ENCODE measurements at regions not wholly inside any gene's neighbourhood (a gene's known extent, or its start where the extent isn't known, plus 50 kb on each side); places are given as distances from the start of the nearest gene placed in this dataset.
"Not testable (repeated sequence)": the region's sequence is repeated elsewhere in the genome, so short reads cannot be mapped to it uniquely, and the experiment has no call there.

- Mint-ChIP-seq H3K27ac (no peak overlapping the region), H3K36me3 (ENCODE audit: low read depth) (no peaks in the 10 kb centered on the region), H3K27me3 (peaks cover 7% of the 10 kb centered on the region), H3K4me3 (no peak overlapping the region), H3K9me3 (no peaks in the 10 kb centered on the region), H3K4me1 (no peaks in the 10 kb centered on the region)
- no peak for ATAC-seq
- no peak for DNase-seq
These were observed 193.9 kb upstream of the ADRA1D start for GRCh38 chr20:4443016-4443415.

GRCh38 chr20:4441871-4442270, 192.8 kb upstream of the ADRA1D start:
- no peaks in the 10 kb centered on the region for H3K4me1 Mint-ChIP-seq
- H3K36me3 Mint-ChIP-seq (ENCODE audit: low read depth) = no peaks in the 10 kb centered on the region
- H3K27me3 Mint-ChIP-seq = peaks cover 7% of the 10 kb centered on the region
- H3K9me3 Mint-ChIP-seq = no peaks in the 10 kb centered on the region
- H3K4me3 Mint-ChIP-seq = no peak overlapping the region
- H3K27ac Mint-ChIP-seq = no peak overlapping the region
- ATAC-seq (no peak), DNase-seq (no peak)

GRCh38 chr20:4441191-4441590, 192.1 kb upstream of the ADRA1D start:
- no peaks in the 10 kb centered on the region for H3K9me3 Mint-ChIP-seq
- ATAC-seq (no peak), DNase-seq (no peak)
- no peaks in the 10 kb centered on the region for H3K36me3 Mint-ChIP-seq (ENCODE audit: low read depth)
- no peak overlapping the region for H3K27ac Mint-ChIP-seq
- H3K4me1 Mint-ChIP-seq = no peaks in the 10 kb centered on the region
- H3K27me3 Mint-ChIP-seq = peaks cover 5% of the 10 kb centered on the region
- H3K4me3 Mint-ChIP-seq = no peak overlapping the region

- no peak overlapping the region for H3K4me3 Mint-ChIP-seq
- no peak for ATAC-seq
- H3K27ac Mint-ChIP-seq = no peak overlapping the region
- no peak for DNase-seq
- H3K36me3 Mint-ChIP-seq (ENCODE audit: low read depth) = no peaks in the 10 kb centered on the region
- no peaks in the 10 kb centered on the region for H3K9me3 Mint-ChIP-seq
- H3K4me1 Mint-ChIP-seq = no peaks in the 10 kb centered on the region
- peaks cover 5% of the 10 kb centered on the region for H3K27me3 Mint-ChIP-seq
These were observed 190.4 kb upstream of the ADRA1D start for GRCh38 chr20:4439461-4439860.

GRCh38 chr20:4437131-4437530, 188.0 kb upstream of the ADRA1D start:
- H3K27me3 Mint-ChIP-seq = peaks cover 12% of the 10 kb centered on the region
- H3K4me1 Mint-ChIP-seq = no peaks in the 10 kb centered on the region
- H3K9me3 Mint-ChIP-seq = no peaks in the 10 kb centered on the region
- H3K27ac Mint-ChIP-seq = no peak overlapping the region
- H3K4me3 Mint-ChIP-seq = no peak overlapping the region
- DNase-seq (no peak), ATAC-seq (no peak)
- H3K36me3 Mint-ChIP-seq (ENCODE audit: low read depth) = no peaks in the 10 kb centered on the region

GRCh38 chr20:4435671-4436455, 186.8 kb upstream of the ADRA1D start:
- DNase-seq (no peak), ATAC-seq (no peak)
- no peaks in the 10 kb centered on the region for H3K36me3 Mint-ChIP-seq (ENCODE audit: low read depth)
- no peak overlapping the region for H3K4me3 Mint-ChIP-seq
- no peak overlapping the region for H3K27ac Mint-ChIP-seq
- no peaks in the 10 kb centered on the region for H3K4me1 Mint-ChIP-seq
- H3K9me3 Mint-ChIP-seq = no peaks in the 10 kb centered on the region
- H3K27me3 Mint-ChIP-seq = peaks cover 13% of the 10 kb centered on the region

- DNase-seq = no peak
- peaks cover 13% of the 10 kb centered on the region for H3K27me3 Mint-ChIP-seq
- H3K27ac Mint-ChIP-seq = no peak overlapping the region
- no peaks in the 10 kb centered on the region for H3K36me3 Mint-ChIP-seq (ENCODE audit: low read depth)
- no peaks in the 10 kb centered on the region for H3K9me3 Mint-ChIP-seq
- H3K4me3 Mint-ChIP-seq = no peak overlapping the region
- ATAC-seq = no peak
- H3K4me1 Mint-ChIP-seq = no peaks in the 10 kb centered on the region
These were observed 186.1 kb upstream of the ADRA1D start for GRCh38 chr20:4435225-4435624.

GRCh38 chr20:4434681-4435080, 185.6 kb upstream of the ADRA1D start:
- H3K27me3 Mint-ChIP-seq = peaks cover 13% of the 10 kb centered on the region
- H3K27ac Mint-ChIP-seq = no peak overlapping the region
- ATAC-seq (no peak), DNase-seq (no peak)
- no peak overlapping the region for H3K4me3 Mint-ChIP-seq
- no peaks in the 10 kb centered on the region for H3K4me1 Mint-ChIP-seq
- H3K9me3 Mint-ChIP-seq = no peaks in the 10 kb centered on the region
- H3K36me3 Mint-ChIP-seq (ENCODE audit: low read depth) = no peaks in the 10 kb centered on the region

- H3K4me3 Mint-ChIP-seq = no peak overlapping the region
- H3K27me3 Mint-ChIP-seq = peaks cover 13% of the 10 kb centered on the region
- no peak overlapping the region for H3K27ac Mint-ChIP-seq
- no peaks in the 10 kb centered on the region for H3K36me3 Mint-ChIP-seq (ENCODE audit: low read depth)
- no peak for ATAC-seq
- H3K9me3 Mint-ChIP-seq = no peaks in the 10 kb centered on the region
- DNase-seq = no peak
- H3K4me1 Mint-ChIP-seq = no peaks in the 10 kb centered on the region
These were observed 182.4 kb upstream of the ADRA1D start for GRCh38 chr20:4431446-4431845.

GRCh38 chr20:4430826-4431225, 181.7 kb upstream of the ADRA1D start:
- DNase-seq; H3K27ac Mint-ChIP-seq; H3K36me3 Mint-ChIP-seq (ENCODE audit: low read depth); H3K9me3 Mint-ChIP-seq; H3K4me3 Mint-ChIP-seq; ATAC-seq; H3K4me1 Mint-ChIP-seq: not testable (repeated sequence)
- H3K27me3 Mint-ChIP-seq = peaks cover 13% of the 10 kb centered on the region

GRCh38 chr20:4427940-4428586, 179.0 kb upstream of the ADRA1D start:
- Mint-ChIP-seq H3K9me3 (no peaks in the 10 kb centered on the region), H3K27me3 (peaks cover 11% of the 10 kb centered on the region), H3K4me1 (no peaks in the 10 kb centered on the region), H3K36me3 (ENCODE audit: low read depth) (no peaks in the 10 kb centered on the region), H3K4me3 (no peak overlapping the region), H3K27ac (no peak overlapping the region)
- no peak for ATAC-seq
- no peak for DNase-seq

- H3K36me3 Mint-ChIP-seq (ENCODE audit: low read depth) = no peaks in the 10 kb centered on the region
- H3K4me3 Mint-ChIP-seq = no peak overlapping the region
- no peaks in the 10 kb centered on the region for H3K4me1 Mint-ChIP-seq
- H3K9me3 Mint-ChIP-seq = no peaks in the 10 kb centered on the region
- H3K27me3 Mint-ChIP-seq = peaks cover 2% of the 10 kb centered on the region
- no peak for ATAC-seq
- no peak overlapping the region for H3K27ac Mint-ChIP-seq
- DNase-seq = no peak
These were observed 169.1 kb upstream of the ADRA1D start for GRCh38 chr20:4418141-4418540.

- ATAC-seq (no peak), DNase-seq (no peak)
- Mint-ChIP-seq H3K9me3 (no peaks in the 10 kb centered on the region), H3K4me3 (no peak overlapping the region), H3K27me3 (peaks cover under 1% of the 10 kb centered on the region), H3K36me3 (ENCODE audit: low read depth) (no peaks in the 10 kb centered on the region), H3K27ac (no peak overlapping the region), H3K4me1 (no peaks in the 10 kb centered on the region)
These were observed 166.2 kb upstream of the ADRA1D start for GRCh38 chr20:4415281-4415680.

- Mint-ChIP-seq H3K4me3 (no peak overlapping the region), H3K27ac (no peak overlapping the region)
These were observed 164.4 kb upstream of the ADRA1D start for GRCh38 chr20:4413314-4414049.

GRCh38 chr20:4412216-4412615, 163.1 kb upstream of the ADRA1D start:
- Mint-ChIP-seq H3K4me1 (no peaks in the 10 kb centered on the region), H3K27me3 (no peaks in the 10 kb centered on the region), H3K27ac (no peak overlapping the region), H3K36me3 (ENCODE audit: low read depth) (no peaks in the 10 kb centered on the region), H3K4me3 (no peak overlapping the region), H3K9me3 (no peaks in the 10 kb centered on the region)
- DNase-seq (no peak), ATAC-seq (no peak)

More at GRCh38 chr20:4413314-4414049, 164.4 kb upstream of the ADRA1D start:
- ATAC-seq (no peak), DNase-seq (no peak)
- Mint-ChIP-seq H3K4me1 (no peaks in the 10 kb centered on the region), H3K27me3 (no peaks in the 10 kb centered on the region), H3K36me3 (ENCODE audit: low read depth) (no peaks in the 10 kb centered on the region), H3K9me3 (no peaks in the 10 kb centered on the region)

All from activated naive CD8-positive, alpha-beta T cell treated with anti-CD3 and anti-CD28 coated beads, Interleukin-2, amount 50 U/mL, for 24 hours (primary cell).